ENCODE measurements at regions not wholly inside any gene's neighbourhood (a gene's known extent, or its start where the extent isn't known, plus 50 kb on each side); places are given as distances from the start of the nearest gene placed in this dataset.

DNA sequence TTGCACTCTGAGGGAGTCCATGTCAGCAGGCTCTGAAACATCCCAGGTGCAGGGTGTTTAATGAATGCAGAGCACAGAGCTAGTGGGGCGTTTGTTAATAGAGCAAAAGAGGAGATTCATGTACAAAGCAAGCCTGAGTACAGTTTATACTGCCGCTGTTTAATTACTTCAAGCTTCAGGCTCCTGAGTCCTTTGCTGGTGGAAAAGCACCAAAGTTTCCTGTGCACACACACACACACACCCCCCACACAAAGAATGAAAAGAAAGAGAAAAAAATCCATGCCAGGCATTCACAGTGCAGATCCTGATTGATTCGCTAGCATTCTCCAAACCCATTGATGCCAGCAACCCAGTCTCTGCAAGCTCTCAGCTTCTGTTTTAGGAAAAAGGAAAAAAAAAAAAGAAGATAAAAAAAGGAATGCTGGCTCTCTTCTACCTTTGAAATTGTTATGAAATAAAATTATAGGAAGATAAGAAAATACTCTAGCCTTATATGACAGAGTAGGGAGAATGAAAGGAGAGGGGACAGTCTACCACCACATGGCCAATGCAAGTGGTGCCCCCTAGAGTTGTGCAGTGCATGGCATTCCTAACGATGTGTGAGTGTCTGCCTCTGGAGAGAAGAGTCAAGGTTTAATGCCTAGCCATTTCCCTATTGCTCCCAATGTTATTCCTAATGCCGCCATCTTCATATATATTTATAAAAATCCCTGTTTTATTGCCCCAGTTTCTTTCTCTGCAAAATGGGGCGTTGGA lies 216.5 kb downstream of the TMEM114 start:
- DNase-seq = no peak

- no peak for DNase-seq
Measured at GRCh38 chr16:8372141-8372540, 218.2 kb downstream of the TMEM114 start.

DNA sequence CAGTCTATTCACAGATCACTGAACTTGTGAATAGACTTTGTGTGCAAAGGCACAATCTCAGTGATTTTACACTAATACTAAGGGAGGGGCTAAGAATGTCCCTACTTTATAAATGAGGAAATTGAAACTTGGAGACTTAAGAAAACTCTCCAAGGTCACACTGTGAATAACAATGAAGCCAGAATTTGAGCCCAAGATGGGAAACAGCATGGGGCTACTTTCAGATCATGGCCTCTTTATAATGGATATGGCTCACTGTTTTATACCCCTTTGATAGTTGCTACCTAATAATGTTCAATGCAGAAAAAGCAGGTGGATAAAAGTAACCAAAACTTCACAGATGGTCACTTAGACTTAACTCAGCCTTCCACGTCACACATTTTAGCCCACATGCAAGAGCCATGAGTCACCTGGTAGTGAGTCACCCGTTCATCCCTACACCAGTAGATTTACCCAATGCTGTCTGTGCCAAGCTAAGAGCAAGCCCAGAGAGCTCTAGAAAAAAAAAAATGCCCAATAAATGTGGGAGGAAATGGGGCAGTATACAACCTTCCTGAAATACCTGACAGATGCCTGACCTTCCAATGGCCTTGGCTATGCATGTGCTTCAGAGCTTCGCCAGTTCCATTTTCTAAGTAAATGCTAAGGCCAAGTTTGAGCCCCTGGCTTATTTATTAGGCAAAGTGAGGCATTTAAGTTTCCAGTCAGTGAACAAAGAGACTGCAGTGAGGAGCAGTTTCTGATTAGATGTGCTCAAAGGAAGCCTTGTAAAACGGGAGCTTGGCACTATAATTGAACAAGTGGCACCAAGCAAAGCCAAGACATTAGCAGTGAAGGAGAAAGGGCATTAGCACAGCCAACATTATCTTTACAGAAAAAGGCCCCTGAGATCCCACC lies 219.7 kb downstream of the TMEM114 start:
- no peak for DNase-seq

- DNase-seq = no peak
Measured at GRCh38 chr16:8358937-8359336, 231.4 kb downstream of the TMEM114 start.

GRCh38 chr16:8355675-8356074 lies 234.6 kb downstream of the TMEM114 start:
- no peak for DNase-seq

DNA sequence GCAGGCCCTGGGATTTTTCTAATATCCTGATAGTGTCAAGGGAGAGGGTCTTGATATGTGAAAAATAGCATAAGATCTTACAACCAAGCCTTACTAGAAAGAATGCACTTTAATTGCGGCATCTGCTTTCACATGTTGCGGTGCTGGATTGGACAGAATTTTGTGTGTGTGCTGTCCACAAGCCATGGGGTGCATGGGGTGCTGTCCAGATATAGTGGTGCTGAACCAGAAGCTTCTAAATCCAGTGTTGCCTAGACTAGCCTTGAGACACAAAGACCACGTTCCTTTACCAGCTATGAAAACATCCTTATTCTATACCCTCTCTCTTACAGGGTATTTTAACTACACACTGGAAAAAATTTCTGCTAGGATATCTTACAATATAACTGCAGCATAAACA lies 244.0 kb downstream of the TMEM114 start:
- DNase-seq = no peak

- no peak for DNase-seq
Measured at GRCh38 chr16:8342276-8342675, 248.0 kb downstream of the TMEM114 start.

DNA sequence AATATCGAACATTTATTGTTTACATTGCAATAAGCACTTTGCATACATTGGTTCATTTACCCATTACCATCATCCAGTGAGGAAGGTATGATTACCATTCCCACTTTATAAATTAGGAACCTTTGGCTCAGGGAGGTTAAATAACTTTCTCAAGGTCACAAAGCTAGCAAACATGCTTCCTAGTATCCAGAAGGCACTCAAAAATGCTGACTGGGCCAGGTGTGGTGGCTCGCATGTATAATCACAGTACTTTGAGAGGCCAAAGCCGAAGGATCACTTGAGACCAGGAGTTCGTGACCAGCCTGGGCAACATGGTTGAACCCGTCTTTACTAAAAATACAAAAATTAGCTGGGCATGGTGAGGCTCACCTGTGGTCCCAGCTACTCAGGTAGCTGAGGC lies 259.6 kb downstream of the TMEM114 start:
- DNase-seq = no peak

DNA sequence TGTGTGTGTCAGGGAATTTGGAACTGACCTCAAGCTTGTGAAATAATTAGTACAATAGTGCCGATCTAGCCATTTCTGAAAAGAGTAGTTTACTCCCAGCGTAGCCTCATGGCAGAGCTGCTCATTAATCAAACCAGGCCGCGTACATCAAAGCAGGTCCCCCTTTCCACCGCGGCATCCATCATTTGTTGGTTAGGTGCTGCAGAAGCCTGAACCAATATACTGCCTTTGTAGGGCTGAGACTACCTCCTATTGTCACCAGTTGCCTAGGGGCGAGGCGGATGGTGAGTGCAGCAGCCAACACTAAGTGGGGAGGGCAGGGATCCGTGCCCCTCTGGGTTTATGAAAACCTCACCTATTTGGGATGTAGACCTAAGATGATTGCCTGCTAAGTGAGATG lies 264.1 kb downstream of the TMEM114 start:
- no peak for DNase-seq

DNA sequence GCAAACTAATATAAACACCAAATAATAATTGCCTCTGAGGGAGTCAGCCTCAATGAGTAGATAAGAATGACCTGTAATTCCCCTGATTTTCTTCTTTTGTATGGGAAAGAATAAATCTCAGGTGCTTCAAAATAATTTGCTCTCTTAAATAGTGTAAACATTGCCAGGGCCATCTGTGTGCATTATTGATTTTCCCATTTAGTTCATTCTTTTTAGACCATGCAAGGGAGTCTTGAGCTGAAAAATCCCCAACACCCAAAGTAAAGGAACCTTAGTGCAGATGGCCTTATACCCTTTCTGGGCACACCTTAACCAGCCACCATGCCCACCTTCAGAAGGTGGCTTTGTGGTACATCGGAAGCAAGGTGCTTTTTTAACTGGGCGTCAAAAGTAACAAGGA lies 267.2 kb downstream of the TMEM114 start:
- no peak for DNase-seq

- no peak for DNase-seq
Measured at GRCh38 chr16:8320131-8320530, 270.2 kb downstream of the TMEM114 start.

DNA sequence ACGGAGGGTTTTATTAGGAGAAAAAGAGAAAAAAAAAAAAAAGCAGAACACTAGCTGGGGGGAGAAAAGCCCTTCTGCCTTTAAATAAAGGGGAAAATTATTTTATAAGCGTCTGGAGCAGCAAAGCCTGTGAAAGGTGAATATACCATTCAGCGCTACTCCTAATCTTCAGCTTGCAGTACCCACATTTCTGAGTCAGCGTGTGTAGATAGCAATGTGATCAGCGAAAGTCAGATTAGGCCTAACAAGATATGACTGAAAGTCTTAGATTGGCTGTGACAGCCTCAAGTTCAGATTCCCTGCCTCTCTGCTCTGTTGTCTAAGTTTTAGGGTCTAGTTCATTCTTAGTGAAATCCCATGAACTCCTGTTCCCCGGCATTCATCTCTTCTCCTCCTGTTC lies 279.5 kb downstream of the TMEM114 start:
- DNase-seq = no peak

DNA sequence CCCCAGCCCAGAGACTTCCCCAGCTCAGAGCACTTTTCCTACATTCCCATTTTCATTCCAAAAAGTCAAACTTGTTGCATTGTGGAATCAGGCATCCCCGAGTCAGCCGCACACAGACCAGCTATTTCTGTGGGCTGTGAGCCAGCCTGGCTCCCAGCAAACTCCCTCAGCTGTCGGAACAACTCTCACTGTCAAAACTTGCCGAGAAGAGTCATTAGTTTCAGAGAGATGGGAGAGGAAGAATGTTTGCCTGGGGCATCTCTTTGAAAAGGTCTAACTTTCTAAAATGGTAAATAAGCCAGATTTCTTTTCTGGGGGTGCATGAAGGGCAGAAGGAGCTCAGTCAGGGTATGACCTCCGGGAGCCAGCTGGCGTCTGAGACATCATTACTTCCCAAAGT lies 280.0 kb downstream of the TMEM114 start:
- no peak for DNase-seq

DNA sequence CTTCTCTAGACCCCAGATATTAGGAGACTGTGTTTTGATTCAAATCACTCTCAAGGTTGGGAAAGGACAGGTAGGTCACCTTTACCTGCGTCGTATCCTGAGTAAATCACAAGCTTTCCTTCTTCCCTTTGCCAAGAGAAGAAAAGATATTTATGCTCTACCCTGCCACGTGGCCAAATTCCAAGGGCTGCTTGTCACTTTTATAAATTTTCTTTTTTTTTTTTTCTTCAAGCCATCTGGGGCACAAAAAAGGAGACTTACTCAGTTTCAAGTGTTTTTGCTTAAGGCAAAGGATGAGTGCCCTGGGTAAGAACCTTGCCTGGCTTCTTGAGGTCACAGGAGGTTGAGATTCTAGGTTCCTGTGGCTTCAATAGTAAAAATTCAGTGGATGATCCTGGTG lies 285.1 kb downstream of the TMEM114 start:
- DNase-seq = no peak

GRCh38 chr16:8299635-8300034 lies 290.7 kb downstream of the TMEM114 start:
- no peak for DNase-seq

DNA sequence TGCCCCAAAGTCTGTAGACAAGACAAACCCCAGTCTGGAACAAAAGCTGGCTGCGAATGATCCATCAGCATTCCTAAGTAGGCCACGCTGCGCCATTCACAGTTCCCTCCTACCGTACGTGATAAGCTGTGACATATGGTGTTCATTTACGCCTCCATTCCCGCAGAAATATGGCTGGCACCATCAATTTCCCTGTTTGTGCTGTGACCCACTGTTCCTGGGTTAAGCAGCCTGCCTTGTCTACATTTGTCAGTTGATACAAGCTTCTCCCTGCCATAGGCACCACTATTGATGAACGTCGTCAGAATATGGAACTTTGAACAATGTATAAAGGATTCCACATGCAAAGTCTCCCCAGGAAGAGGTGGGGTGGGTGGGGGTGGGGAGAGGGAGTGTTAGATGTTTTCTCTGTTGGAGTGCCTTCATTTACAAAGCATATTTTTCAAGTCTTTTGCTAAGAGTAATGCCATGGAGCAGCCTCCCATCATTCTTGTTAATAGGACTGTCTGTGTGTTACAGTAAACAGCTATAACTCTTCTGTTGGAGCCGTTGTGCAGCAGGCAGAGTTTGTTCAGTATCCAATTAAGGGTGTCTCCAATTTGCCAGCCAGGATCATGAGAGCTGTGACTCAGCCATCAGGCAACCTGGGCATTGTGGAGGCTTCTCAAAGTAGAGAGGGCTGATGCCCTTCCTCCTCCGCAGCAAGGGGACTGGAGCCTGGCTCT lies 294.6 kb downstream of the TMEM114 start:
- peak in 1 of 2 experiments; percentile 9 for DNase-seq

DNA sequence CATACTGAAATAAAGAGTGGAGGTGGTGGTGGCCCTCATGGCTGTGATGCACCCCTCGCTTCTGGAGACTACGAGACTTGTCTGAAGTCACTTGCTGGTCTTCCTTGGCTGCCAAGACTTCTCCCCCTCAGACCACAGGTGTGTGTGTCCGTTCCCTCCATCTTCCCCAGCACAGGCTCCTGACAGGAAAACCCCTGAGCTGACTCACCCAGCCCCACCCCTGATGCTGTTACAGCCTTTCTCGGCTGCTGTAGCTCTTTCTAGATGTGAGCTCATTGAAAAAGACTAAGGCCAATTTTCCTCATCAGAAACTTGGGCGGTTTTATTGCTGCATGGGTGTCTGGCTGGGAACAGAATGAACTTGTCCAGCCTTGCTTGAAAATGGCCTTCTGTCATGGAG lies 296.9 kb downstream of the TMEM114 start:
- DNase-seq = no peak

- DNase-seq = no peak
Measured at GRCh38 chr16:8292271-8292670, 298.0 kb downstream of the TMEM114 start.

- DNase-seq = no peak
Measured at GRCh38 chr16:8286348-8286747, 304.0 kb downstream of the TMEM114 start.

DNA sequence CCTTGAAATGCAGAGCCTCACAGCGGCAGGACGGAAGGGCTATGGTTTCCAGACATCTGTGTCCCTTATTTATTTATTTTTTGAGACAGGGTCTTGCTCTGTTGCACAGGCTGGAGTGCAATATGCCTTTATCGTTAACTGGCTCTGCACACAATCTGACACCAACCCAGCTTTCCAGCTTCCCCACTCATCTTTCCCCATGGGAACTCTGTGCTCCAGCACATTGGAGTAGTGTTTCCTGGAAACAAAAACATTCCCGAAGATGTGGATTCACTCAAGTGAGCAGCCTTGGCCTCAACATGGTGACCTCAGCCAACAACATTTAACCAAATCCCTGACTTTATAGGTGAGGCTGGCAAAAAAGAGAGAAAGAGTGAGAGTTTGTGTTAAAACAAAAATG lies 307.1 kb downstream of the TMEM114 start:
- DNase-seq = no peak

GRCh38 chr16:8278031-8278580 lies 312.2 kb downstream of the TMEM114 start:
- no peak for DNase-seq

GRCh38 chr16:8271344-8271743 lies 319.0 kb downstream of the TMEM114 start:
- no peak for DNase-seq

GRCh38 chr16:8262299-8262698 lies 328.0 kb downstream of the TMEM114 start:
- DNase-seq = no peak
